Aorta (tissue), 5 donors: ENCODE measurements at regions not wholly inside any gene's neighbourhood (a gene's known extent, or its start where the extent isn't known, plus 50 kb on each side); places are given as distances from the start of the nearest gene placed in this dataset.
A peak's percentile ranks its signal among the peaks of the same experiment; 100 is the strongest.

ENCODE experiments used
- ATAC-seq: fragments of 200-7000 bp; cut with Tn5 transposase; one replicate; pipeline ENCODE4 v1.9.1; 2022; ENCODE audit warnings: moderate library complexity; ENCODE audit not compliant: low FRiP score
- DNase-seq, 2 donors: peaks; one replicate each; pipeline ENCODE4 v3.0.0-alpha.2; 2020
- H3K27ac ChIP-seq, 2 donors: one replicate each; pipeline ENCODE4 v1.5.1; 2013; ENCODE audit warnings: low read length in 2 of 2, mild to moderate bottlenecking in 2 of 2, moderate library complexity in 2 of 2, control low read depth in 1 of 2, inconsistent platforms in 1 of 2, low read depth in 1 of 2
- H3K27me3 ChIP-seq, 2 donors: one replicate each; pipeline ENCODE4 v1.6.1; 2013; ENCODE audit warnings: control low read depth in 1 of 2, low read length in 1 of 2, mild to moderate bottlenecking in 1 of 2, moderate library complexity in 1 of 2; ENCODE audit not compliant: insufficient read depth in 2 of 2, control insufficient read depth in 1 of 2
- H3K36me3 ChIP-seq, 2 donors: one replicate each; pipeline ENCODE4 v1.6.1; 2013; ENCODE audit warnings: control low read depth in 1 of 2, low read length in 1 of 2, mild to moderate bottlenecking in 1 of 2; ENCODE audit not compliant: insufficient read depth in 2 of 2, control insufficient read depth in 1 of 2
- H3K4me1 ChIP-seq, 2 donors: one replicate each; pipeline ENCODE4 v1.6.1; 2013; ENCODE audit warnings: low read length in 2 of 2, control low read depth in 1 of 2, mild to moderate bottlenecking in 1 of 2, moderate library complexity in 1 of 2; ENCODE audit not compliant: insufficient read depth in 2 of 2, control insufficient read depth in 1 of 2
- H3K4me3 ChIP-seq, 2 donors: one replicate each; pipeline ENCODE4 v1.5.1; 2013; ENCODE audit warnings: low read length in 2 of 2, control low read depth in 1 of 2, mild to moderate bottlenecking in 1 of 2
- H3K9me3 ChIP-seq: one replicate; pipeline ENCODE4 v1.6.1; 2013; ENCODE audit warnings: mild to moderate bottlenecking, low read length; ENCODE audit not compliant: control insufficient read depth
- WGBS, 2 donors: extraction: QIAGEN DNeasy Blood & Tissue Kit; methylation state at CpG; one replicate each; pipeline ENCODE4 v1.1.7; 2013; 5-methylcytosine and 5-hydroxymethylcytosine counted together
- intact Hi-C, 2 donors: fragments of 100-400 bp; cut with DNase I; formaldehyde crosslinking; loops; one replicate each; pipeline versions ENCODE4 v1.14.2 to v1.15.0; 2022
- donor health status: healthy with polysubstance abuse.
- donor health status: Bipolar disorder and iron deficiency.
- donor health status: DM: no; HTN: no; CAD: no.
- donor health status: DM: no; HTN: no; CAD: no.
- donor health status: DM: yes; HTN: yes; CAD: no.

GRCh38 chr5:67815455-67816391, 399.8 kb upstream of the PIK3R1 start:
- 43 to 56% methylated on average over 10 of the region's 10 CpGs for WGBS, 2 donors
- Histone ChIP-seq H3K36me3 (no peaks in the 10 kb centered on the region), H3K27me3 (no peaks in the 10 kb centered on the region), H3K27ac (no peak overlapping the region), H3K4me1 (peaks cover 3 to 10% of the 10 kb centered on the region in 2 donors), H3K9me3 (no peaks in the 10 kb centered on the region), H3K4me3 (no peak overlapping the region)
- intact Hi-C loops: no loop called here
- peak; percentile 83 for ATAC-seq
- no peak for DNase-seq

- no peak overlapping the region for H3K27ac ChIP-seq
- DNase-seq (no peak), ATAC-seq (peak; percentile 15)
- no peaks in the 10 kb centered on the region for H3K27me3 ChIP-seq
- no peaks in the 10 kb centered on the region for H3K36me3 ChIP-seq
- intact Hi-C loops: no loop called here
- no peaks in the 10 kb centered on the region for H3K9me3 ChIP-seq
- peaks cover 3 to 10% of the 10 kb centered on the region in 2 donors for H3K4me1 ChIP-seq
- H3K4me3 ChIP-seq: no peak overlapping the region
- 22 to 24% methylated on average over 3 of the region's 3 CpGs for whole genome bisulfite sequencing, 2 donors
Measured at GRCh38 chr5:67814569-67815311, 400.8 kb upstream of the PIK3R1 start.

GRCh38 chr5:67813877-67814539, 401.5 kb upstream of the PIK3R1 start:
- Histone ChIP-seq H3K27ac (no peak overlapping the region), H3K36me3 (no peaks in the 10 kb centered on the region), H3K27me3 (no peaks in the 10 kb centered on the region), H3K4me3 (no peak overlapping the region), H3K9me3 (no peaks in the 10 kb centered on the region), H3K4me1 (peaks cover 3 to 10% of the 10 kb centered on the region in 2 donors)
- intact Hi-C loops: no loop called here
- 5 to 6% methylated on average over 6 of the region's 6 CpGs for WGBS, 2 donors
- ATAC-seq (peak; percentile 53), DNase-seq (no peak)

GRCh38 chr5:67809589-67809988, 406.0 kb upstream of the PIK3R1 start:
- intact Hi-C loops: loop anchor here in 1 of 2 donors (10.0 kb wide), 1 partner anchor 565 kb away; no protein-coding TSS in a partner anchor
- Histone ChIP-seq H3K27me3 (no peaks in the 10 kb centered on the region), H3K9me3 (no peaks in the 10 kb centered on the region), H3K27ac (no peak overlapping the region), H3K4me1 (peaks cover 12% of the 10 kb centered on the region in 2 donors), H3K4me3 (no peak overlapping the region), H3K36me3 (no peaks in the 10 kb centered on the region)
- 83 to 87% methylated on average over 5 of the region's 5 CpGs for WGBS, 2 donors
- DNase-seq (no peak), ATAC-seq (no peak)

- Histone ChIP-seq H3K27ac (no peak overlapping the region), H3K36me3 (no peaks in the 10 kb centered on the region), H3K27me3 (no peaks in the 10 kb centered on the region), H3K4me1 (peaks cover 8 to 12% of the 10 kb centered on the region in 2 donors), H3K9me3 (no peaks in the 10 kb centered on the region), H3K4me3 (no peak overlapping the region)
- 89 to 98% methylated on average over 2 of the region's 2 CpGs for WGBS, 2 donors
- intact Hi-C loops: loop anchor here in 1 of 2 donors (10.0 kb wide), 1 partner anchor 564 kb away; no protein-coding TSS in a partner anchor
- no peak for ATAC-seq
- no peak for DNase-seq
Measured at GRCh38 chr5:67808340-67808739, 407.2 kb upstream of the PIK3R1 start.

- 91 to 96% methylated on average over 1 of the region's 1 CpG for WGBS, 2 donors
- DNase-seq: no peak
- Histone ChIP-seq H3K36me3 (no peaks in the 10 kb centered on the region), H3K27ac (no peak overlapping the region), H3K27me3 (no peaks in the 10 kb centered on the region), H3K4me3 (no peak overlapping the region), H3K4me1 (peaks cover 8 to 12% of the 10 kb centered on the region in 2 donors), H3K9me3 (no peaks in the 10 kb centered on the region)
- no peak for ATAC-seq
- intact Hi-C loops: loop anchor here in 1 of 2 donors (10.0 kb wide), 1 partner anchor 563 kb away; no protein-coding TSS in a partner anchor
Measured at GRCh38 chr5:67807439-67807888, 408.1 kb upstream of the PIK3R1 start.

GRCh38 chr5:67806654-67807438, 408.7 kb upstream of the PIK3R1 start:
- WGBS, 2 donors: 98 to 99% methylated on average over 5 of the region's 5 CpGs
- Histone ChIP-seq H3K4me3 (no peak overlapping the region), H3K9me3 (no peaks in the 10 kb centered on the region), H3K27me3 (no peaks in the 10 kb centered on the region), H3K36me3 (no peaks in the 10 kb centered on the region), H3K4me1 (peaks cover 8 to 12% of the 10 kb centered on the region in 2 donors), H3K27ac (no peak overlapping the region)
- DNase-seq (no peak), ATAC-seq (no peak)
- intact Hi-C loops: loop anchor here in 1 of 2 donors (10.0 kb wide), 1 partner anchor 562 kb away; no protein-coding TSS in a partner anchor
